GM18870 (cell line): ENCODE measurements at regions not wholly inside any gene's neighbourhood (a gene's known extent, or its start where the extent isn't known, plus 50 kb on each side); places are given as distances from the start of the nearest gene placed in this dataset.

Experiments
- ATAC-seq: cut with Tn5 transposase; IDR thresholded peaks from one replicate; pipeline ENCODE4 v1.9.1; 2021; ENCODE audit warnings: moderate library complexity; ENCODE audit not compliant: unreplicated experiment

DNA sequence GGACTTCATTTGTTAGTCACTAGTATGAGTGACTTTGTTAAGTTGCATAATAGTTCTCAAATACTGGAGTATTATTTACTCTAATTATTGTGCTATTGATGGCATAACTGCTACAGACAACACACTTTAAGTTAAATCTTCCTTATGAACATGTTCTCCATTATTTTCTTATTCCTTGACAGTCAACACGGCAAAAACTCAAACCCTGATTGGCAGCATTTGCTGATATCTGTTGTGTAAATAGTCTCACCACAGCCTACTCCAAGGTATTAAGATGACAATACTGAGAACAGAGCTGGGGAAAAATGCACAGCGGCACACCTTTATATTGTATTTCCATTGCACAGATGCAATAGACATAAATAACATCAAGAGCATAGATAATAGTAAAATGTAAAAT, 568.0 kb upstream of the AADAT start:
- ATAC-seq, result no peak

- ATAC-seq, result no peak
Observed at GRCh38 chr4:170656506-170656905, 566.8 kb upstream of the AADAT start.

- no peak for ATAC-seq
Observed at GRCh38 chr4:170652571-170652970, 562.8 kb upstream of the AADAT start.

GRCh38 chr4:170651786-170652185, 562.0 kb upstream of the AADAT start:
- no peak for ATAC-seq

GRCh38 chr4:170627418-170627817, 537.7 kb upstream of the AADAT start:
- ATAC-seq, result no peak

GRCh38 chr4:170623899-170624298, 534.1 kb upstream of the AADAT start:
- no peak for ATAC-seq

GRCh38 chr4:170610434-170610833, 520.7 kb upstream of the AADAT start:
- no peak for ATAC-seq

GRCh38 chr4:170599894-170600293, 510.1 kb upstream of the AADAT start:
- no peak for ATAC-seq

GRCh38 chr4:170591076-170591475, 501.3 kb upstream of the AADAT start:
- no peak for ATAC-seq

GRCh38 chr4:170589597-170590191, 499.9 kb upstream of the AADAT start:
- peak; percentile 100 for ATAC-seq

DNA sequence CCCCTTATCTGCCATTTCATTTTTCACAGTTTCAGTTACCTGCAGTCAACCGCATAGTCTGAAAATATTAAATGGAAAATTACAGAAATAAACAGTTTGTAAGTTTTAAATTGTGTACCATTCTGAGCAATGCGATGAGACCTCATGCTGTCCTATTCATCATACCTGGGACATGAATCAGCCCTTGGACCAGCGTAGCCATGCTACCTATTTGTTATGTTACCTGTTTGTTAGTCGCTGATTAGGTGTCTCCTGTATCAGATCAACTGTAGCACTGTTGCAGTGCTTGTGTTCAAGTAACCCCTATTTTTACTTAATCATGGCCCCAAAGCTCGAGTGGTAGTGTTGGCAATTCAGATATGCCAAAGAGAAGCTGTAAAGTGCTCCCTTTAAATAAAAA, 492.2 kb upstream of the AADAT start:
- ATAC-seq, result no peak

DNA sequence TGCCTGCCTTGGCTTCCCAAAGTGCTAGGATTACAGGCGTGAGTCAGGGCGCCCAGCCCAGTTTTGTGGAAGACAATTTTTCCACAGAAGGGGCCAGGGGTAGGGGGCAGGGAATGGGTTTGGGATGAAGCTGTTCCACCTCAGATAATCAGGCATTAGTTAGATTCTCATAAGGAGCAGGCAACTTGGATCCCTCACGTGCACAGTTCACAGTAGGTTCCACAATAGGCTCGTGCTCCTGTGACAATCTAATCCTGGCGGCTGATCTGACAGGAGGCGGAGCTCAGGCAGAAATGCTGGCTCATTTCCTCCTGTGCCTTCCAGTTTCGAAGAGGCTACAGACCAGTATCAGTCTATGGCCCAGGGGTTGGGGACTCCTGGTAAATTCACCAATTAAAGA, 491.6 kb upstream of the AADAT start:
- no peak for ATAC-seq

DNA sequence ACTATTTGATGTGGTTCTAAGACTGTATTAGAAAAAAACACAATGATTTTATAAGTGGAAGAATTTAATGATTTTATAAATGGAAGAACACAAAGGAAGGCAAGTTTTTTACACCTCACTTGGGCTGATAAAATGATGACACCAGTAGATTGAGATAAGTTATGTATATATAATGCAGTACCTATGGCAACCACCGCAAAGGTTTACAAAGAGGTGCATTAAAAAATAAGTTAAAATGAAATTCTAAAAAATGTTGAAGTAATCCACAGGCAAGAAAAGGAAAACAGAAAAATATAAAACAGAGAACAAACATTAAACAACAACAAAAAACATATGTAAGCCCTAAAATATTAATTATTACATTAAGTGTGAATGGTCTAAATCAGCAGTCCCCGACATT, 490.9 kb upstream of the AADAT start:
- no peak for ATAC-seq

DNA sequence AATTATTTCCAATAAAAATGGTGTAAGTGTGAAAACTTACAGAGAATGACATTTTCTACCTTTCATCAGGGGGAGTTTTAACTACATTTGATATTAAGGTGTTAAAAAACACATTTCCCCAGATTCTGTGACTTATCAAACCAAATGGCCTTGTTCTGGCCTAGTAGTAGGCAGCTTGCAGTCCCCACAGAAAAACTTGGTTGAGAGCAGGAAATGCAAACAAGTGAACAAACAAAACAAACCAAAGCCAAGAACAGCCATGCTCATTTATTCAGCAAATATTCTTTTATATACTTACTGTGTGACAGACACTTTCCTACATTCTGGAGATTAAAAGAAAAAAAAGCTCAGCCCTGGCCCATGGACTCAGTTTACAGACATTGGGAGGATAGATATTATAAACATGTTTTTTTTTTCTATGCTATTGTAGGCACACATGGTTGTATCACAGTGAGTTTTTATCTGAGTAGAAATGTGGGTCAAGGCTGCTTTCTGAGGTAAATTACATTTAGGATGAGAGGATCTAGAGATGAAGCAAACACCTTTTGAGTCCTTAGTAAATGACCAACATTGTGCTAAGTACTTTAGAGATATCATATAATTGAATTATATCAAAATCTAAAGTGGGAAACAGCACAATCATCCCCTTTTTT, 449.2 kb upstream of the AADAT start:
- ATAC-seq, result no peak

DNA sequence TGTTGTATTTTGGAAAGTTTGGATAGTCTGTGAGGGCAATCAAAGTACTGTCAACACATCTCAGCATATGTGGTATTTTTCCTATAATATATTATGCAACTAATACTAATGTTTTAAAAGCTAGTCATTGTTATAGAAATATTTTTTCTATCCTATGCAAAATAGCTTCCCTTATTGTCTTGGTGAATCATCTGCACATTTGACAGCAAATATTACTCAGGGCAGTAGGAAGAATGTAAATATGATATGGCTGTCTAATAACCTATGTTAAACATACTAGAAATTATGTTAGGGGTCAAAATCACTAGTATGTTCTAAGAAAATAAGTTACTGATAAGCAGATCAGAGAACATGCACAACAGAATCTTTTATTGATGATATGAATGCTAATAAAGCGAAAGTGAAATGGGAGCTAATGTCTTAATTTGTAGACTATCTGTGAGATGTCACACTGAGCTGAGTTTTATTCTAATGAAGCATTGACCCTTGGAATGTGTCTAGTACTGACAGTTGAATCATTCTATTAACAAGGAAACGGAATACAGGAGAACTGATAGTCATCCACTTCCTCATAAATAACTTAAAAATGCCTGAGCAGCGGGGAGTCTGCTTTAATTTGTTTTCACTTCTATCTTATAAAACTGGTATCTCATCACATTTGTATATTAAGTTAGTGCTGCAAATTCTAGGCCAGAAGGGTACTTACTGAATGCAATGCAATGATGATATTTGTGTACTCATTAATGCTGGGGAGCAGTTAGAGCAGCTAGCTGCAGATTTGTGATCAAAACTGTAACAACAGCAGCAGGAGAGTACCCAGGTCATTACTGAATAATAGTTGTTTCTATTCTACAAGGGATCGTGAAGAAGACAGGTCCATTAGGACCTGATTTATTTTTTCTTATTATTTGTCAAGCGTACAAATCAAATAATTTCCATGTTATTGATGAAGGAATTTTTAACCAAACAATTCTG, 440.3 kb upstream of the AADAT start:
- no peak for ATAC-seq

DNA sequence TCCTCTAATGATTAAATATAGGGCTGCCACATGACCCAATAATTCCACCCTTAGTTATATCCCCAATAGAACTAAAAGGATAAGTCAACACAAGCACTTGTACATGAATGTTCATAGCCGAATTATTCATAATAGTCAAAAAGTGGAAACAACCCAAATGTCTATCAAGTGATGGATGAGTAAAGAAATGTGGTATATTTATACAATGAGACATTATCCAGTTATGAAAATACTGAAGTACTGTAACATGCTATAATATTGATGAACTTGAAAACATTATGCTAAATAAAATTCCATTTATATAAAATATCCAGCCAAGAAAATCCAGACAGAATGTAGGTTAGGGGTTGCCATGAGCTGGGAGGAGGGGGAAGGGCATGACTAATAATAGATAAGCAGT, 436.7 kb upstream of the AADAT start:
- ATAC-seq, result no peak

DNA sequence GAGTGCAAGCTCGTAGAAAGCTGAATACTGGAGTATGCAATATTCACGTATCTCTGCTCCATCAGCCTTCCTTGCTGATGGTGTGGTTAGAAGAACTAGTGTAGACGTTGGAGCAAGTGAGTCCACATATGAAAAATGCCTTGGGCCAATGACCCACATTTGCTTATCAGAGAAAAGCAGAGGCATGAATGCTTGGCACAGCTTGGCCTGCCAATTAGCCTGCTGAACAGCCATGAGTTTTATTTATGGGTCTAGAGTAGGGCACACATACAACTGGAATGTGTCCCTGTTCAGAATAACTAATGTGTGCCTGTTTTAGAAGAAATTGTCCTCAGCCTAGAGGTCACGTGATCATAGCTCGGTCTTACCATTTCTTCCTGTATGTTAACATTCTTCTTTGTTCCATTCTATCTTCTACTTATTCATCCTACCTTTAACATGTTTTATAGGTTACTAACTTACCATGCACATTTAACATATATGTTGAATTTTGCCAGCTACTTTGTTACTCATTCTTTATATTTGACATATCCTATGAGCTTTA, 432.7 kb upstream of the AADAT start:
- no peak for ATAC-seq

GRCh38 chr4:170497689-170498088, 407.9 kb upstream of the AADAT start:
- peak; percentile 24 for ATAC-seq

GRCh38 chr4:170497112-170497511, 407.4 kb upstream of the AADAT start:
- peak; percentile 91 for ATAC-seq

DNA sequence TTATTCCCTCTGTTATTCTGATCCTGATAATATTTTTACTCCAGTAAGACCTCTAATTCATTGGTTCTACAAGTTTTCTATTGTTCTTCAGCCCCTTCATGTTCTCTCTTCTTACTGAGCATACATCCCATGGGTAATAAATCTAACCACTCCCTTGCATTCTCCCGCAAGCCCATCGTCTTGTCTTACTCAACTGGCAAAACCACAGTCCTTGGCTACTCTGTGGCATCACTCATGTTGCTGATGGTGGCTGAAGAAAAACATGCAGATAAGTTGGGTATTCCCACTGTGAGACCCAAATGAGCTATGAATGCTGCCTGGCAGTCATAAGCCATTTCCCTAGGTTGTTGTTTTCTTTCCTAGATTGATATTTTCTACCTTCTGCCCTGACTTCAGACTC, 402.2 kb upstream of the AADAT start:
- no peak for ATAC-seq

DNA sequence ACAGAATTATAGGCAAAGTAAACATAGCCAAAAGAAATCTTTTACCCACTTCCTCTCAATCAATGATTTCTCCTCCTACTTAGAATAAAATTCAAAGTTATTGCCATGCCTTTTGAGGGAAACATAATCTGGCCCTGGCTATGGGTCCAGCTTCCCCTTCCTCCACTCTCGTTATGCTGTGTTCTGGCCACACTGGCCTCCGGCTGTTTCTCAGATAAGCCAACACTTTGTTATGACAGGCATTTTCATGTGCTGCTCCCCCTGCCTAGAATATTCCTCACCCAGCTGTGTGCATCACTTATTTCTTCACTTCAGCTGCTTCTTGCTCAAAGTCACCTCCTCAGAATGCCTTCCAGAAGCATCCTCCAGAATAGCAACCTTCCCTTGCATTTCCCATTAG, 386.6 kb upstream of the AADAT start:
- no peak for ATAC-seq

DNA sequence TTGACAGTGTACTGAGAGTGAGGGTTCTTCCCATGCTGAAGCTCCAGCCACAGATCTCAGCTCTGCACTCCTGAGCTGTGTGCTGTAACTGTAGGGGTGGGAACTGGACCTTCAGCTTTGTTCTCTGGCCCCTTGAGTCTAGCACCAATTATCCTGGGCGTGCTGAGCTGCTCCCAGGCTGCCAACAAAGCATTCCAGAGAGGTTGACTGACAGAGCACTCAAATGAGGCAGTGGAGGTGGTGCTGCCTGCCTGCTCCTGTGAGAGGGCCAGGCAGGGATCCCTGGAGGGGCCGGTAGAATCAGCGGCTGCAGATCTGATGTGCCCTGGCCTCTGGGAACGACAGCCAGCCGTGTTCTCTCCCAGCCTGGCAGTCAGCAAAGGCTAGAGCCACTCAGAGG, 375.7 kb upstream of the AADAT start:
- no peak for ATAC-seq
